K562 (cell line): ENCODE measurements at regions not wholly inside any gene's neighbourhood (a gene's known extent, or its start where the extent isn't known, plus 50 kb on each side); places are given as distances from the start of the nearest gene placed in this dataset.

ENCODE experiments used
- ATAC-seq: fragments of 200-7000 bp; cut with Tn5 transposase; 3 replicates; pipeline ENCODE4 v1.9.1; 2020; ENCODE audit warnings: moderate library complexity
- BruUV-seq: library from RNA; stranded (reverse); fragments of 400-500 nt; replicated peaks from 2 replicates; lab custom pipeline; 2021; lab: Mats Ljungman, UMichigan
- CTCF ChIA-PET: fragments of 300-600 bp; formaldehyde crosslinking; extraction: SDS; loops from one replicate; lab custom pipeline; 2021; ENCODE audit warnings: low intra/inter-chr PET ratio; lab: Yijun Ruan, JAX
- POLR2A ChIA-PET: fragments of 300-600, 350-650 bp; sonication (Branson Sonifier 250); formaldehyde crosslinking; extraction: SDS; loops from one replicate; lab custom pipeline; 2021; ENCODE audit warnings: antibody characterized with exemption, inconsistent platforms; lab: Yijun Ruan, JAX
- DNase-seq, 4 experiments: peaks; one replicate each; pipeline versions ENCODE4 v3.0.0 to v3.0.0-alpha.2; 2011 to 2018; ENCODE audit warnings: low spot score in 3 of 4, mixed read lengths in 3 of 4; ENCODE audit errors: extremely low read depth in 1 of 4
- FAIRE-seq: peaks from 2 replicates; lab custom pipeline; 2011; peaks lifted over from hg19 to GRCh38; lab: Jason Lieb, UNC
- H2AFZ ChIP-seq: 2 replicates; pipeline ENCODE4 v1.6.0; 2011; ENCODE audit warnings: low read depth, low read length, control low read depth, inconsistent platforms
- H3K27ac ChIP-seq: fragments of 200-600 bp; 3 replicates; pipeline ENCODE4 v1.8.0; 2011; ENCODE audit warnings: low read depth, mild to moderate bottlenecking, control low read depth, inconsistent platforms, low read length, moderate library complexity, mixed read lengths; ENCODE audit errors: extremely low read depth
- H3K27me3 ChIP-seq, 2 experiments: fragments of 300-600 bp in 1 of 2; 2 replicates in 1 of 2; 3 replicates in 1 of 2; pipeline versions ENCODE4 v1.6.0 to v1.8.0; 2011; ENCODE audit warnings: inconsistent platforms in 2 of 2, low read length in 2 of 2, mild to moderate bottlenecking in 1 of 2, mixed read lengths in 1 of 2, moderate library complexity in 1 of 2; ENCODE audit not compliant: control insufficient read depth in 2 of 2, insufficient read depth in 2 of 2
- H3K36me3 ChIP-seq: fragments of 300-600 bp; 3 replicates; pipeline ENCODE4 v1.8.0; 2011; ENCODE audit warnings: mild to moderate bottlenecking, low read length, inconsistent platforms; ENCODE audit not compliant: control insufficient read depth, insufficient read depth
- H3K4me1 ChIP-seq, 2 experiments: fragments of 200-600 bp in 1 of 2; replicated peaks in 1 of 2; 2 replicates in 1 of 2; 3 replicates in 1 of 2; pipeline versions ENCODE4 v1.5.1 to v1.8.0; 2011; ENCODE audit warnings: inconsistent platforms in 2 of 2, low read length in 2 of 2, mild to moderate bottlenecking in 1 of 2, mixed read lengths in 1 of 2, moderate library complexity in 1 of 2; ENCODE audit not compliant: control insufficient read depth in 2 of 2, insufficient read depth in 2 of 2
- H3K4me2 ChIP-seq: 2 replicates; pipeline ENCODE4 v1.6.1; 2011; ENCODE audit warnings: low read length, control low read depth, inconsistent platforms, mixed read lengths; ENCODE audit not compliant: insufficient read depth
- H3K4me3 ChIP-seq: fragments of 200-600 bp; sonication (generic), shearing (Covaris generic); 2 replicates; pipeline ENCODE4 v1.5.1; 2016; ENCODE audit warnings: control low read depth, inconsistent platforms
- H3K79me2 ChIP-seq: fragments of 200-600 bp; 3 replicates; pipeline ENCODE4 v1.8.0; 2011; ENCODE audit warnings: low read length, inconsistent platforms; ENCODE audit not compliant: control insufficient read depth, insufficient read depth
- H3K9ac ChIP-seq, 2 experiments: 2 replicates each; pipeline versions ENCODE4 v1.6.0 to v1.6.1; 2011; ENCODE audit warnings: low read depth in 2 of 2, low read length in 2 of 2, control low read depth in 1 of 2, inconsistent platforms in 1 of 2, mild to moderate bottlenecking in 1 of 2, mixed read lengths in 1 of 2; ENCODE audit not compliant: insufficient read depth in 1 of 2
- H3K9me1 ChIP-seq: one replicate; pipeline ENCODE4 v1.6.0; 2011; ENCODE audit warnings: inconsistent platforms, mild to moderate bottlenecking, low read length, moderate library complexity; ENCODE audit not compliant: control insufficient read depth, insufficient read depth
- H3K9me3 ChIP-seq: replicated peaks from 2 replicates; pipeline ENCODE4 v1.5.1; 2011; ENCODE audit warnings: low read depth, low read length, inconsistent platforms; ENCODE audit not compliant: control insufficient read depth, insufficient read depth
- H4K20me1 ChIP-seq: replicated peaks from 2 replicates; pipeline ENCODE4 v1.6.1; 2011; ENCODE audit warnings: low read length, inconsistent platforms, mixed read lengths; ENCODE audit not compliant: control insufficient read depth, insufficient read depth
- GTF2B ChIP-seq: IDR thresholded peaks from 2 replicates; pipeline ENCODE4 v1.6.1; 2011; ENCODE audit not compliant: insufficient read length; ENCODE audit errors: extremely low read depth
- KLF13 ChIP-seq: fragments of 450-650 bp; IDR thresholded peaks from 2 replicates; pipeline ENCODE4 v1.6.1; 2016; ENCODE audit warnings: missing genetic modification characterization, low read depth, mild to moderate bottlenecking, missing compliant biosample characterization, moderate library complexity, borderline replicate concordance
- NEUROD1 ChIP-seq: fragments of 150-350 bp; IDR thresholded peaks from 2 replicates; pipeline ENCODE4 v1.6.1; 2014; ENCODE audit warnings: borderline replicate concordance, low read length, low read depth; ENCODE audit not compliant: partially characterized antibody
- RBM14 ChIP-seq: fragments of 200-400 bp; formaldehyde crosslinking; IDR thresholded peaks from 2 replicates; pipeline ENCODE4 v1.6.1; 2018; ENCODE audit warnings: low read depth, mild to moderate bottlenecking, low read length, moderate library complexity, borderline replicate concordance; ENCODE audit not compliant: insufficient read depth
- SREBF1 ChIP-seq: fragments of 150-350 bp; IDR thresholded peaks from 2 replicates; pipeline ENCODE4 v1.6.1; 2014; ENCODE audit warnings: antibody characterized with exemption, low read depth, low read length, borderline replicate concordance
- U2AF1 ChIP-seq: fragments of 200-400 bp; formaldehyde crosslinking; optimal IDR thresholded peaks from 2 replicates; pipeline ENCODE3; 2017; ENCODE audit warnings: mild to moderate bottlenecking, low read depth, low read length, moderate library complexity
- ZBTB9 ChIP-seq: fragments of 450-650 bp; formaldehyde crosslinking; IDR thresholded peaks from 2 replicates; pipeline ENCODE4 v1.4.0; 2020; ENCODE audit warnings: mild to moderate bottlenecking, moderate library complexity
- ZFX ChIP-seq: sonication (generic); formaldehyde crosslinking; IDR thresholded peaks from 2 replicates; pipeline ENCODE4 v1.8.0; 2022; ENCODE audit warnings: mild to moderate bottlenecking, missing genetic modification reagents, moderate library complexity
- ZNF507 ChIP-seq: conservative IDR thresholded peaks from 2 replicates; pipeline ENCODE4 v1.6.1; 2017; ENCODE audit warnings: missing genetic modification characterization, missing compliant biosample characterization
- ZNF518B ChIP-seq: fragments of 250-450 bp; sonication (Bioruptor Pico); IDR thresholded peaks from 2 replicates; pipeline ENCODE4 v1.5.0; 2021; ENCODE audit warnings: mild to moderate bottlenecking, moderate library complexity
- ZNF76 ChIP-seq: fragments of 250-450 bp; sonication (Bioruptor Pico); IDR thresholded peaks from 2 replicates; pipeline ENCODE4 v1.4.0; 2020; ENCODE audit warnings: mild to moderate bottlenecking, moderate library complexity, borderline replicate concordance
- ZZZ3 ChIP-seq: fragments of 450-650 bp; IDR thresholded peaks from 2 replicates; pipeline ENCODE4 v1.6.1; 2016; ENCODE audit warnings: antibody characterized with exemption, mild to moderate bottlenecking, moderate library complexity
- WGBS: fragments of 100-300 bp; shearing (Covaris generic); methylation state at CpG from one replicate; pipeline ENCODE4 v1.1.6; 2016; ENCODE audit warnings: low coverage, mixed read lengths; ENCODE audit not compliant: insufficient coverage; ENCODE audit errors: missing lambda C conversion rate; 5-methylcytosine and 5-hydroxymethylcytosine counted together
- in situ Hi-C: fragments of 300-500 bp; cut with MboI; formaldehyde crosslinking; loops from 4 replicates; pipeline ENCODE4 v1.15.0; 2018; ENCODE audit warnings: inconsistent platforms, mixed read lengths
- intact Hi-C: fragments of 100-400 bp; cut with micrococcal nuclease; formaldehyde crosslinking; loops from 2 replicates; pipeline ENCODE4 v1.14.2; 2022
- TF ChIP-seq, protein P1 (sequence below), 2 experiments: IDR thresholded peaks; 2 replicates each; pipeline ENCODE4 v1.6.1; 2011; ENCODE audit warnings: borderline replicate concordance in 1 of 2, control low read depth in 1 of 2, low read depth in 1 of 2, low read length in 1 of 2, mild to moderate bottlenecking in 1 of 2, mixed read lengths in 1 of 2, moderate library complexity in 1 of 2; ENCODE audit not compliant: insufficient read depth in 1 of 2, insufficient read length in 1 of 2, poor library complexity in 1 of 2, severe bottlenecking in 1 of 2; ENCODE audit errors: extremely low read depth in 1 of 2
- TF ChIP-seq, protein P2 (sequence below): fragments of 200-800 bp; sonication (Bioruptor generic); IDR thresholded peaks from 2 replicates; pipeline ENCODE4 v1.6.1; 2017; ENCODE audit warnings: missing genetic modification characterization, missing compliant biosample characterization

DNA sequence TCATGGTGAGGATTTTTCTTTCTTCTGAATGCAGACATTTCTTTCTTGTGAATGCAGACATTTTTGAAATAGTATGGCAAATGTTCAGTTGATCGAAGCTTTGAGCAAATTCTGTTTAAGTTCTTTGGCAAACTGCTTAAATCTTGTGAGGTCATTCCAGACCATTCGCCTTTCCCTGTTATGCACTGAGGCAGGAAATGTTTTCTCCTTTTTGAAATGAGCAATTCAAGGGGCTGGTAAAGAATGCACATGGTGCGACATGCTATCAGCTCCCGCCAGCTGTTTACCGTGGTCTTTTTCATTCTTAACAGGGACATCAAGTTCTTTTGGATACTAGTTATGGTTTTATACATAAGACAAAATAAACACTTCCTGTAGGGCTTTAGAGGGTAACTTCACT is 112.0 kb upstream of the CCN2 start:
- Histone ChIP-seq H2AFZ (no peak overlapping the region), H3K9me3 (no peaks in the 10 kb centered on the region), H3K9me1 (no peaks in the 10 kb centered on the region), H3K79me2 (no peaks in the 10 kb centered on the region), H3K36me3 (no peaks in the 10 kb centered on the region), H3K27ac (no peak overlapping the region), H3K4me3 (no peak overlapping the region), H3K27me3 (no peaks in the 10 kb centered on the region), H3K9ac (no peak overlapping the region), H3K4me1 (no peaks in the 10 kb centered on the region), H3K4me2 (no peak overlapping the region), H4K20me1 (no peaks in the 10 kb centered on the region)
- ChIA-PET POLR2A (no interaction called here), CTCF (no interaction called here)
- TF ChIP-seq ZBTB9 (CRISPR knock-in tag) (no peak), RBM14 (no peak), NEUROD1 (no peak), SREBF1 (no peak), U2AF1 (no peak), KLF13 (no peak), ZFX (no peak), ZNF76 (CRISPR knock-in tag) (no peak), ZZZ3 (no peak), ZNF518B (CRISPR knock-in tag) (no peak), GTF2B (no peak), ZNF507 (tag) (no peak)
- TF ChIP-seq, protein P1, sequence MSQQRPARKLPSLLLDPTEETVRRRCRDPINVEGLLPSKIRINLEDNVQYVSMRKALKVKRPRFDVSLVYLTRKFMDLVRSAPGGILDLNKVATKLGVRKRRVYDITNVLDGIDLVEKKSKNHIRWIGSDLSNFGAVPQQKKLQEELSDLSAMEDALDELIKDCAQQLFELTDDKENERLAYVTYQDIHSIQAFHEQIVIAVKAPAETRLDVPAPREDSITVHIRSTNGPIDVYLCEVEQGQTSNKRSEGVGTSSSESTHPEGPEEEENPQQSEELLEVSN (IDR thresholded peaks at IDR 0.05; ENCODE audit: borderline replicate concordance in 1 of 2, extremely low read depth in 1 of 2, insufficient read depth in 1 of 2, insufficient read length in 1 of 2, low read depth in 1 of 2, low read length in 1 of 2, poor library complexity in 1 of 2, severe bottlenecking in 1 of 2): no peak
- TF ChIP-seq, protein P2, sequence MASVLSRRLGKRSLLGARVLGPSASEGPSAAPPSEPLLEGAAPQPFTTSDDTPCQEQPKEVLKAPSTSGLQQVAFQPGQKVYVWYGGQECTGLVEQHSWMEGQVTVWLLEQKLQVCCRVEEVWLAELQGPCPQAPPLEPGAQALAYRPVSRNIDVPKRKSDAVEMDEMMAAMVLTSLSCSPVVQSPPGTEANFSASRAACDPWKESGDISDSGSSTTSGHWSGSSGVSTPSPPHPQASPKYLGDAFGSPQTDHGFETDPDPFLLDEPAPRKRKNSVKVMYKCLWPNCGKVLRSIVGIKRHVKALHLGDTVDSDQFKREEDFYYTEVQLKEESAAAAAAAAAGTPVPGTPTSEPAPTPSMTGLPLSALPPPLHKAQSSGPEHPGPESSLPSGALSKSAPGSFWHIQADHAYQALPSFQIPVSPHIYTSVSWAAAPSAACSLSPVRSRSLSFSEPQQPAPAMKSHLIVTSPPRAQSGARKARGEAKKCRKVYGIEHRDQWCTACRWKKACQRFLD (CRISPR knock-in tag): no peak
- ATAC-seq: no peak
- FAIRE-seq: no peak
- BruUV-seq: no TSS peak
- in situ Hi-C loops: no loop called here
- intact Hi-C loops: no loop called here
- WGBS: 0% methylated on average over 5 of the region's 5 CpGs
- DNase-seq: no peak
